ENCODE measurements at regions not wholly inside any gene's neighbourhood (a gene's known extent, or its start where the extent isn't known, plus 50 kb on each side); places are given as distances from the start of the nearest gene placed in this dataset.

- Histone ChIP-seq H3K27ac (ENCODE audit: low read length) (no peak overlapping the region), H3F3A (ENCODE audit: insufficient read depth, low read length, poor library complexity, severe bottlenecking) (no peaks in the 10 kb centered on the region), H3K9ac (ENCODE audit: low read length) (no peak overlapping the region), H4K20me1 (ENCODE audit: insufficient read depth) (no peaks in the 10 kb centered on the region), H3K36me3 (ENCODE audit: insufficient read depth, low read length) (no peaks in the 10 kb centered on the region), H3K4me3 (ENCODE audit: low read length) (no peak overlapping the region), H3K4me2 (ENCODE audit: low read length) (no peak overlapping the region), H3K79me2 (replicated peaks; ENCODE audit: insufficient read depth, low read length) (no peaks in the 10 kb centered on the region), H3K9me2 (ENCODE audit: insufficient read depth, low read length) (no peaks in the 10 kb centered on the region), H3K9me3 (ENCODE audit: low read length) (no peaks in the 10 kb centered on the region), H2AFZ (ENCODE audit: low read depth, low read length) (no peak overlapping the region), H3K27me3 (ENCODE audit: insufficient read depth, low read depth, low read length) (no peaks in the 10 kb centered on the region)
- no peak for TF ChIP-seq POLR2AphosphoS5 (IDR thresholded peaks at IDR 0.05)
- TF ChIP-seq CTCF (IDR thresholded peaks at IDR 0.05; ENCODE audit: poor library complexity, severe bottlenecking), result no peak
- no peak for TF ChIP-seq MXI1 (conservative IDR thresholded peaks at IDR 0.05; ENCODE audit: poor library complexity, severe bottlenecking)
- TF ChIP-seq TAF1 (IDR thresholded peaks at IDR 0.05; ENCODE audit: low read depth), result no peak
- no peak for TF ChIP-seq EZH2 (IDR thresholded peaks at IDR 0.05; ENCODE audit: borderline replicate concordance, insufficient read depth, low read length, poor library complexity, severe bottlenecking)
- TF ChIP-seq EP300 (conservative IDR thresholded peaks at IDR 0.05; ENCODE audit: poor library complexity, severe bottlenecking), result no peak
- no peak for TF ChIP-seq RAD21 (conservative IDR thresholded peaks at IDR 0.05)
- TF ChIP-seq SMC3 (conservative IDR thresholded peaks at IDR 0.05; ENCODE audit: poor library complexity), result no peak
- TF ChIP-seq REST (IDR thresholded peaks at IDR 0.05; ENCODE audit: borderline replicate concordance), result no peak
Observed at GRCh38 chr1:188371295-188371806, 1542.6 kb downstream of the PLA2G4A start.

GRCh38 chr1:188372821-188373220, 1544.1 kb downstream of the PLA2G4A start:
- no peak overlapping the region for H2AFZ ChIP-seq (ENCODE audit: low read depth, low read length)
- no peaks in the 10 kb centered on the region for H4K20me1 ChIP-seq (ENCODE audit: insufficient read depth)
- H3K4me3 ChIP-seq (ENCODE audit: low read length), result no peak overlapping the region
- no peaks in the 10 kb centered on the region for H3K36me3 ChIP-seq (ENCODE audit: insufficient read depth, low read length)
- no peaks in the 10 kb centered on the region for H3F3A ChIP-seq (ENCODE audit: insufficient read depth, low read length, poor library complexity, severe bottlenecking)
- no peak overlapping the region for H3K4me2 ChIP-seq (ENCODE audit: low read length)
- H3K9me2 ChIP-seq (ENCODE audit: insufficient read depth, low read length), result no peaks in the 10 kb centered on the region
- no peaks in the 10 kb centered on the region for H3K9me3 ChIP-seq (ENCODE audit: low read length)
- TF ChIP-seq REST (IDR thresholded peaks at IDR 0.05; ENCODE audit: borderline replicate concordance) (no peak), EP300 (conservative IDR thresholded peaks at IDR 0.05; ENCODE audit: poor library complexity, severe bottlenecking) (no peak), CTCF (IDR thresholded peaks at IDR 0.05; ENCODE audit: poor library complexity, severe bottlenecking) (no peak), EZH2 (IDR thresholded peaks at IDR 0.05; ENCODE audit: borderline replicate concordance, insufficient read depth, low read length, poor library complexity, severe bottlenecking) (no peak), MXI1 (conservative IDR thresholded peaks at IDR 0.05; ENCODE audit: poor library complexity, severe bottlenecking) (no peak), SMC3 (conservative IDR thresholded peaks at IDR 0.05; ENCODE audit: poor library complexity) (no peak), POLR2AphosphoS5 (IDR thresholded peaks at IDR 0.05) (no peak)
- no peak overlapping the region for H3K9ac ChIP-seq (ENCODE audit: low read length)
- no peaks in the 10 kb centered on the region for H3K27me3 ChIP-seq (ENCODE audit: insufficient read depth, low read depth, low read length)
- H3K79me2 ChIP-seq (replicated peaks; ENCODE audit: insufficient read depth, low read length), result no peaks in the 10 kb centered on the region
- H3K27ac ChIP-seq (ENCODE audit: low read length), result no peak overlapping the region
